HL-60 (cell line): ENCODE measurements at regions not wholly inside any gene's neighbourhood (a gene's known extent, or its start where the extent isn't known, plus 50 kb on each side); places are given as distances from the start of the nearest gene placed in this dataset.

Experiments used
- GABPA ChIP-seq: IDR thresholded peaks from 2 replicates; pipeline ENCODE4 v1.6.1; 2012; ENCODE audit warnings: low read depth
- TF ChIP-seq, protein P1 (sequence below): IDR thresholded peaks from one replicate; pipeline ENCODE4 v1.5.1; 2011; ENCODE audit warnings: low read length, control low read depth, inconsistent platforms; ENCODE audit not compliant: insufficient read depth

GRCh38 chr9:1284727-1285126, 234.6 kb downstream of the DMRT2 start:
- TF ChIP-seq, protein P1, sequence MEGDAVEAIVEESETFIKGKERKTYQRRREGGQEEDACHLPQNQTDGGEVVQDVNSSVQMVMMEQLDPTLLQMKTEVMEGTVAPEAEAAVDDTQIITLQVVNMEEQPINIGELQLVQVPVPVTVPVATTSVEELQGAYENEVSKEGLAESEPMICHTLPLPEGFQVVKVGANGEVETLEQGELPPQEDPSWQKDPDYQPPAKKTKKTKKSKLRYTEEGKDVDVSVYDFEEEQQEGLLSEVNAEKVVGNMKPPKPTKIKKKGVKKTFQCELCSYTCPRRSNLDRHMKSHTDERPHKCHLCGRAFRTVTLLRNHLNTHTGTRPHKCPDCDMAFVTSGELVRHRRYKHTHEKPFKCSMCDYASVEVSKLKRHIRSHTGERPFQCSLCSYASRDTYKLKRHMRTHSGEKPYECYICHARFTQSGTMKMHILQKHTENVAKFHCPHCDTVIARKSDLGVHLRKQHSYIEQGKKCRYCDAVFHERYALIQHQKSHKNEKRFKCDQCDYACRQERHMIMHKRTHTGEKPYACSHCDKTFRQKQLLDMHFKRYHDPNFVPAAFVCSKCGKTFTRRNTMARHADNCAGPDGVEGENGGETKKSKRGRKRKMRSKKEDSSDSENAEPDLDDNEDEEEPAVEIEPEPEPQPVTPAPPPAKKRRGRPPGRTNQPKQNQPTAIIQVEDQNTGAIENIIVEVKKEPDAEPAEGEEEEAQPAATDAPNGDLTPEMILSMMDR: no peak
- TF ChIP-seq GABPA: no peak
